ENCODE measurements at regions not wholly inside any gene's neighbourhood (a gene's known extent, or its start where the extent isn't known, plus 50 kb on each side); places are given as distances from the start of the nearest gene placed in this dataset.

GRCh38 chr20:7672571-7672970 is 267.7 kb downstream of the HAO1 start:
- no peak for TF ChIP-seq CTCF (IDR thresholded peaks at IDR 0.05)
- TF ChIP-seq POLR2A (IDR thresholded peaks at IDR 0.05), result no peak

All from Peyer's patch (tissue), 4 donors.